Endothelial cell of umbilical vein (primary cell): ENCODE measurements at regions not wholly inside any gene's neighbourhood (a gene's known extent, or its start where the extent isn't known, plus 50 kb on each side); places are given as distances from the start of the nearest gene placed in this dataset.

Experiments
- BruUV-seq: library from RNA; stranded (reverse); fragments of 400-500 nt; replicated peaks from 2 replicates; lab custom pipeline; 2021; lab: Mats Ljungman, UMichigan
- CTCF ChIA-PET: fragments of 300-600, 350-600 bp; sonication (Branson Sonifier 250); formaldehyde crosslinking; loops from one replicate; lab custom pipeline; 2021; ENCODE audit warnings: antibody characterized with exemption, inconsistent platforms; lab: Charles Lee
- POLR2A ChIA-PET: fragments of 300-600, 350-600 bp; sonication (Branson Sonifier 250); formaldehyde crosslinking; loops from one replicate; lab custom pipeline; 2021; ENCODE audit warnings: antibody characterized with exemption, inconsistent platforms; lab: Charles Lee
- DNase-seq: peaks from one replicate; pipeline ENCODE4 v3.0.0-alpha.2; 2011; ENCODE audit warnings: low read depth, low spot score
- FAIRE-seq: peaks from 2 replicates; lab custom pipeline; 2011; peaks lifted over from hg19 to GRCh38; lab: Jason Lieb, UNC
- H2AFZ ChIP-seq: 2 replicates; pipeline ENCODE4 v1.6.0; 2012; ENCODE audit warnings: low read depth, low read length, control low read depth, inconsistent platforms
- H3K27ac ChIP-seq: 2 replicates; pipeline ENCODE4 v1.5.1; 2011; ENCODE audit warnings: low read depth, mild to moderate bottlenecking, control low read depth, low read length, moderate library complexity; ENCODE audit not compliant: insufficient read depth
- H3K27me3 ChIP-seq, 2 experiments: 2 replicates each; pipeline versions ENCODE4 v1.6.0 to v1.6.1; 2011; ENCODE audit warnings: low read length in 2 of 2, mixed read lengths in 1 of 2; ENCODE audit not compliant: control insufficient read depth in 2 of 2, insufficient read depth in 2 of 2
- H3K36me3 ChIP-seq, 2 experiments: 2 replicates in 1 of 2; 3 replicates in 1 of 2; pipeline ENCODE4 v1.5.1; 2011; ENCODE audit warnings: low read length in 2 of 2, mild to moderate bottlenecking in 1 of 2, moderate library complexity in 1 of 2; ENCODE audit not compliant: control insufficient read depth in 2 of 2, insufficient read depth in 2 of 2; ENCODE audit errors: extremely low read depth in 1 of 2
- H3K4me1 ChIP-seq: 3 replicates; pipeline ENCODE4 v1.5.1; 2011; ENCODE audit warnings: mild to moderate bottlenecking, low read length; ENCODE audit not compliant: control insufficient read depth, insufficient read depth; ENCODE audit errors: extremely low read depth
- H3K4me2 ChIP-seq: 2 replicates; pipeline ENCODE4 v1.6.1; 2011; ENCODE audit warnings: low read length, control low read depth, mixed read lengths; ENCODE audit not compliant: insufficient read depth
- H3K4me3 ChIP-seq, 3 experiments: fragments of 200-600 bp in 1 of 3; sonication (generic), shearing (Covaris generic) in 1 of 3; replicated peaks in 1 of 3; 2 replicates each; pipeline ENCODE4 v1.5.1; 2011 to 2016; ENCODE audit warnings: control low read depth in 3 of 3, low read length in 3 of 3, mild to moderate bottlenecking in 2 of 3, inconsistent platforms in 1 of 3, low read depth in 1 of 3, moderate library complexity in 1 of 3; ENCODE audit not compliant: insufficient read depth in 1 of 3
- H3K79me2 ChIP-seq: 2 replicates; pipeline ENCODE4 v1.6.0; 2012; ENCODE audit warnings: low read length, inconsistent platforms; ENCODE audit not compliant: control insufficient read depth, insufficient read depth
- H3K9ac ChIP-seq: replicated peaks from 2 replicates; pipeline ENCODE3; 2011; ENCODE audit warnings: low read length, control low read depth; ENCODE audit not compliant: insufficient read depth; ENCODE audit errors: extremely low read depth
- H3K9me1 ChIP-seq: replicated peaks from 3 replicates; pipeline ENCODE4 v1.6.0; 2011; ENCODE audit warnings: mild to moderate bottlenecking, low read length; ENCODE audit not compliant: control insufficient read depth, insufficient read depth; ENCODE audit errors: extremely low read depth
- H3K9me3 ChIP-seq: replicated peaks from 2 replicates; pipeline ENCODE4 v1.5.1; 2012; ENCODE audit warnings: low read length, inconsistent platforms; ENCODE audit not compliant: control insufficient read depth, insufficient read depth
- H4K20me1 ChIP-seq: replicated peaks from 2 replicates; pipeline ENCODE3; 2011; ENCODE audit warnings: mild to moderate bottlenecking, low read length; ENCODE audit not compliant: control insufficient read depth, insufficient read depth; ENCODE audit errors: extremely low read depth
- CTCF ChIP-seq, 2 donors: IDR thresholded peaks; 1 replicate in 1 of 2; 2 replicates in 1 of 2; pipeline ENCODE4 v1.5.1; 2011; ENCODE audit warnings: low read length in 2 of 2, mild to moderate bottlenecking in 2 of 2, moderate library complexity in 2 of 2, control low read depth in 1 of 2, inconsistent platforms in 1 of 2, low read depth in 1 of 2; ENCODE audit not compliant: insufficient read depth in 1 of 2; ENCODE audit errors: extremely low read depth in 1 of 2
- EZH2 ChIP-seq: IDR thresholded peaks from 2 replicates; pipeline ENCODE4 v1.6.1; 2012; ENCODE audit warnings: borderline replicate concordance, low read depth, mild to moderate bottlenecking, moderate library complexity, low read length, inconsistent platforms; ENCODE audit not compliant: severe bottlenecking
- FOS ChIP-seq: IDR thresholded peaks from 2 replicates; pipeline ENCODE4 v1.6.1; 2011; ENCODE audit warnings: mild to moderate bottlenecking, low read length, moderate library complexity, borderline replicate concordance; ENCODE audit not compliant: insufficient read depth
- GATA2 ChIP-seq: IDR thresholded peaks from 2 replicates; pipeline ENCODE4 v1.7.0; 2011; ENCODE audit warnings: low read depth, mild to moderate bottlenecking, moderate library complexity, mixed read lengths, low read length; ENCODE audit not compliant: insufficient read length, insufficient read depth
- JUN ChIP-seq: IDR thresholded peaks from 2 replicates; pipeline ENCODE4 v1.6.1; 2011; ENCODE audit warnings: borderline replicate concordance, low read depth; ENCODE audit not compliant: insufficient read length, insufficient read depth
- MAX ChIP-seq: IDR thresholded peaks from 2 replicates; pipeline ENCODE4 v1.6.1; 2011; ENCODE audit not compliant: insufficient read depth, insufficient read length
- MYC ChIP-seq: IDR thresholded peaks from one replicate; pipeline ENCODE4 v1.6.1; 2011; ENCODE audit warnings: mild to moderate bottlenecking, low read depth, low read length
- POLR2A ChIP-seq: IDR thresholded peaks from 2 replicates; pipeline ENCODE4 v1.6.1; 2012; ENCODE audit warnings: low read depth, mild to moderate bottlenecking, control low read depth, low read length
- POLR2AphosphoS5 ChIP-seq: IDR thresholded peaks from 2 replicates; pipeline ENCODE4 v1.6.1; 2012; ENCODE audit warnings: low read depth, mild to moderate bottlenecking, control low read depth, low read length, moderate library complexity; ENCODE audit not compliant: insufficient read depth
- dilution Hi-C: fragments of 300-500 bp; cut with MboI; formaldehyde crosslinking; loops from one replicate; pipeline ENCODE4 v1.15.0; 2019; ENCODE audit warnings: low sequenced_read_pairs; ENCODE audit not compliant: extremely low pct_ligation_motif_present
- intact Hi-C: fragments of 100-400 bp; cut with micrococcal nuclease; formaldehyde crosslinking; loops from one replicate; pipeline ENCODE4 v1.10.0; 2022

- DNase-seq = no peak
- Histone ChIP-seq H3K27ac (no peak overlapping the region), H3K9me3 (no peaks in the 10 kb centered on the region), H3K36me3 (no peaks in the 10 kb centered on the region), H3K4me3 (no peak overlapping the region), H2AFZ (no peak overlapping the region), H4K20me1 (no peaks in the 10 kb centered on the region), H3K9me1 (no peaks in the 10 kb centered on the region), H3K4me2 (no peak overlapping the region), H3K9ac (no peak overlapping the region), H3K4me1 (no peaks in the 10 kb centered on the region), H3K27me3 (no peaks in the 10 kb centered on the region), H3K79me2 (no peaks in the 10 kb centered on the region)
- TF ChIP-seq FOS (no peak), POLR2AphosphoS5 (no peak), GATA2 (no peak), MYC (no peak), POLR2A (no peak), JUN (no peak), MAX (no peak), EZH2 (no peak)
- ChIA-PET POLR2A (no interaction called here), CTCF (no interaction called here)
- dilution Hi-C loops (no loop called here), intact Hi-C loops (no loop called here)
- no TSS peak for BruUV-seq
- no peak for FAIRE-seq
These were observed 1340.4 kb downstream of the SLITRK5 start for GRCh38 chr13:89011615-89012014.

GRCh38 chr13:89027694-89028306 lies 1356.6 kb downstream of the SLITRK5 start:
- Histone ChIP-seq H2AFZ (no peak overlapping the region), H3K79me2 (no peaks in the 10 kb centered on the region), H3K9ac (no peak overlapping the region), H3K27me3 (no peaks in the 10 kb centered on the region), H3K9me3 (peaks cover 2% of the 10 kb centered on the region), H3K4me1 (no peaks in the 10 kb centered on the region), H3K27ac (no peak overlapping the region), H3K9me1 (no peaks in the 10 kb centered on the region), H3K4me3 (no peak overlapping the region), H3K4me2 (no peak overlapping the region), H4K20me1 (no peaks in the 10 kb centered on the region), H3K36me3 (no peaks in the 10 kb centered on the region)
- dilution Hi-C loops = no loop called here
- ChIA-PET CTCF (no interaction called here), POLR2A (no interaction called here)
- intact Hi-C loops = no loop called here
- BruUV-seq = no TSS peak
- TF ChIP-seq GATA2 (no peak), MAX (no peak), POLR2AphosphoS5 (no peak), FOS (no peak), MYC (no peak), EZH2 (no peak), POLR2A (no peak), JUN (no peak), CTCF (IDR thresholded peaks at IDR 0.05; ENCODE audit: extremely low read depth in 1 of 2, insufficient read depth in 1 of 2, low read depth in 1 of 2, low read length in 2 of 2) (no peak)
- DNase-seq (no peak), FAIRE-seq (no peak)
